DLD1 (cell line): ENCODE measurements at regions not wholly inside any gene's neighbourhood (a gene's known extent, or its start where the extent isn't known, plus 50 kb on each side); places are given as distances from the start of the nearest gene placed in this dataset.

Source experiments
- in situ Hi-C: cut with HindIII; loops from 2 replicates; pipeline ENCODE4 v1.10.0; 2017; ENCODE audit warnings: low sequenced_read_pairs

- in situ Hi-C loops: no loop called here
Measured at GRCh38 chr12:127253797-127254327, 1013.1 kb upstream of the TMEM132C start.

DNA sequence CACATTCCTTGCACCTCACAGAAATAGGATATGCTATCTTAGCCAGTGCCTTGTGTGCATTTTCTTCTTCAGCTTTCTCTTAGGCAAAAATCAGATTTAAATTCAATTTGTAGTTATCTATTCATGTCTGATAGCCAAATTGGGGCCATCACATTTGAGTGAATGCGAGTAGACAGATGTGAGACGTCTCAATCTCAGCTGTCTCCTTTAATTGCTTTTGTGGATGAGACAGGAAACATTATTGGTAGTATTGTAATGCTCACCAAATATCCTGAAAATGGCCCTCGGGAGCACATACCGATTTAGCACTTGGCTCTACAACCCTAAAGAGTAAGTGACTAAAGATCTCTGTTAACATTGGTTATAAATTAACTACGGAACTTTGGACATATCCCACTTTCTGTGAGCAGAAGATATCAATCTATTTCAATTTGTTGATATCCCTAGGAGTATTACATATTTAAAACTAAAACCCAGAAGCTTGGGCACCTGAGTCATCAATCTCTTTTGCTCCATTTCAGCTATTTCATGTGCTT, 1012.5 kb upstream of the TMEM132C start:
- in situ Hi-C loops: no loop called here

- in situ Hi-C loops: no loop called here
Measured at GRCh38 chr12:127257366-127257935, 1009.5 kb upstream of the TMEM132C start.

GRCh38 chr12:127260531-127260930, 1006.4 kb upstream of the TMEM132C start:
- in situ Hi-C loops: no loop called here

DNA sequence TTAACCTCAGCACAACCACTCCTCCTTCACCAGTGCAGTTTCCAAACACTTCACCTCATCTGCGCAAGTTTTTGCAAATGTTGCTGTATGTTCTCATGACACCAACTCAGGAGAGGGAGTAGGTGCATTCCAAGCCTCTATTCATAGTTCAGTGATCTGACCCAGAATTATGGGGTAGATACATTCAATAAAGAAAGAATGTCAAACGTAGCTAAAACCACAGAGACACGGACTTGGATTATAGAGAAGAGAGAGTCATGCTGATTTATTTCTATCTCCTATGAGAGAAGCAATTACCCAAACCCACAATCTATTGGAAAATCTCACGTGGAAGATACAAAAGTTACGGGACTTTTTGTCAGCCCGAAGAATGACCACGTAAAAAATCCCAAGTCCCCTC, 1006.0 kb upstream of the TMEM132C start:
- in situ Hi-C loops: no loop called here

DNA sequence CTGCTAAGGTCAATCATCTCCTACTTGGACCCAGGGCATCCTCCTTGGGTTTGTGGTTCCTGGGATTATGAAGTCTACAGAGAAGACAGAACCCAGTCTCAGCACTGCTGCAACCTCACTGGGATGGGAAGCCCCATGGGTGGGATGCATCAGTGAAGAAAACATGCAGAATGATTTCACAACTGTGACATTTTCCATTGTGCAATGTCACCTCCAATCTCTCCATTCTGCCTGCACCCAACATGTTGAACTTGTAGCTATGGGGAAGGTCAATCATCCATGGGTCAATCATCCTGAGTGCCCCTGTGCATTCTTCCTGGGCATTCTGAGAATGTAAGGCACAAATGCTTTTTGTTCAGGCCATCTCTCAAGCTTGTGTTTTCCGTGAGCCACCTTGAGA, 1004.4 kb upstream of the TMEM132C start:
- in situ Hi-C loops: no loop called here

- in situ Hi-C loops: no loop called here
Measured at GRCh38 chr12:127263621-127264020, 1003.3 kb upstream of the TMEM132C start.

GRCh38 chr12:127267128-127267527, 999.8 kb upstream of the TMEM132C start:
- in situ Hi-C loops: no loop called here

- in situ Hi-C loops: no loop called here
Measured at GRCh38 chr12:127268213-127268612, 998.8 kb upstream of the TMEM132C start.

DNA sequence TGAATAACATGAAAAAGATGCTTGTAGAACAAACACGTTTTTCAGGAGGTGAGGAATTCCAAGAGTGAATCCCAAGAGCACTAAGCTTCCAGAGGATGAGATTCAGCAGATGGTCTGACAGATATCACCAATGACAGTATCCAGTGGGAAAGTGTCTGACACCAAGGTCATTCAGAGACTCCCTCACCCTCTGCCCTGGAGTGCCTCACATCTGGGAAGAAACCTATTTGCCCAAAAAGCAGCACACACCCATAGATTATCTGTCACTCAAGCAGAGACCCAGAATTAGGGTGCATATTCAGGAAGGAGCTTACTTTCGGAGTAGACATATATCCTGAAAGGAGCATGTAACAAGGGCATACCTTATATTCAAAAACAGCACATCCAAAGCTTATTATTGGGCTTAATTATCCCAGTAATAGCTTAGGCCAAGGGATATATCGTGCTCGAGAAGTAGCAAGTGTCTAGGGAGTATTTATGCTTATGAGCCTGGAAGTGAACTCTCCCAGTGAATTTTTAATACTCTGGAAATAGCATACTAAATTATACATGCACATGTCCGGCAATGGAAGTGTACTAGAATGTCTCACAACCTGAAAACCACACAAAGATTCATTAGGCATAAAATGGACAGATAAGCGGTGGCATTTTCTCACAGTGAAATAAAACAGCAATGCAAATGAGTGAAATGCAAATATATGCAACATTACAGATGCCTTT, 998.1 kb upstream of the TMEM132C start:
- in situ Hi-C loops: no loop called here

DNA sequence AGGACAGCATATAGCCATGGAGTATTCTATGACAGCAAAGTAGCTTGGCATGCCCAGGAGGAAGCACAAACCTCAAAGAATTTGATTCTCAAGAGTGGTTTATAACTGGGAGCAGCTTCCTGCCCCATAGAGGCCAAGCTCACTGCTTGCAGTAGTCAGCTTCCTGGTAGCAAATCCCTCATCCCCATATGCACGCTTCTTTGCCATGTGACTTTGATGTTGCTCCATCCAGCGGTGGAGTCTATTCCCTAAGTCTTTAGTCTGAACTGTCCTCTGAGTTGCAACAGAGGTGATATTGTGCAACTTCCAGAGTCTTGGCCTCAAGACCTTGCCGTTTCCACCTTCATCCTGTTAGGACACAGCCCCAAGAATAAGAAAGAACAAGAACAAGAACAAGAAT, 996.8 kb upstream of the TMEM132C start:
- in situ Hi-C loops: no loop called here

DNA sequence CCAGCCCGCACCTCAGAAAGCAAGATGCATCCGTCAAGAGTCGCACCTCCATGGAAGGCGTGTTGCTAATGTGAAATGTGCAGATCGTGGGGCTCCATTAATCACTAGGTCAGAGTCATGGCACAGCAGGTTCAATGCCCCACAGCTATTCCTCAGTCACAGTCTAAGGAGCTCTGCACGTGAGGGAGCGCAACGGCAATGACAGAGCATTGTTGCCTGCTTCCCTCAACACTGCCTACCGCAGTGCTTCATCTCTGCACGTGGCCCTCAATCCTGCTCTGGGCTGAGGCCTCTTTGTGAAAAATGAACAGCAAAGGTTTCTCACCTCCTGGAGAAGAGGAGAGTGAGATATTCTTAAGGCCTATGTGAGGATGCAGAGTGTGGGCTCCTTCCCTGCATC, 995.2 kb upstream of the TMEM132C start:
- in situ Hi-C loops: no loop called here

DNA sequence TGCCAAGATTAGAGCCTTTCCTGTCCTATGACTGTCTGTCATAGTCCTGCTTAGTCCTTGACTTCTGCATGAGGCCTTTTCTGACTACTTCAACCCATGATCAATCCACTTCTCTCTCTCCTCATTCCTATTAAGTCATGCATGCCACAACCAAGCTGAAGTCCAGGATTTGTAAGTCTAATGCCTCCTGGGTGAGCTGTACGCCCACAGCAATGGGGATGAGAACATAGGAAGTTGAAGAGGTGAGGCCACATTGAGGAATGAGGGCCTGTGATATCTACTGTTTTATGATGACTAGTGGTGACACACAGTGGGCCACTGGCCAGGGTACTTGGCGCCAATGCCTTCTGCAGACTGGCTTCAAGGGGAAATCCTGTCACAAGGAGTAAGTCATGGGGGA, 994.1 kb upstream of the TMEM132C start:
- in situ Hi-C loops: no loop called here

DNA sequence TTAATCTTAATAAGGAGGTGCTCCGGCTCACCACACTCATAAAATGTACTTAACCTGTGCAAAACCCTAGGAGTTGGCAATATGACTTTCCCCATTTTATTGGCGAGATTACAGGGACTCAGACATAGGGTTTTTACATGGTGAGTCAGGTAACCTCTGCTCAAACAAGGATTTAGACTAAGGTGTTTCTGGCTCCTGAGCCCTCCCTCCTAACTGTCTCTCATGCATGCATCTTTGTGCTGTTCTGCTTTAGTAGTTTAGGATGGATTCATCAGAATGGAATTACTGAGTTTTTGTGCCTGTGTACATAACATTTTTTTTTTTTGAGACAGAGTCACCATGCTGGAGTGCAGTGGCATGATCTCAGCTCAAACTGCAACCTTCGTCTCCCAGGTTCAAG, 993.3 kb upstream of the TMEM132C start:
- in situ Hi-C loops: no loop called here

GRCh38 chr12:127275416-127275815, 991.6 kb upstream of the TMEM132C start:
- in situ Hi-C loops: loop anchor here (25.0 kb wide), 1 partner anchor 163 kb away; no protein-coding TSS in a partner anchor

DNA sequence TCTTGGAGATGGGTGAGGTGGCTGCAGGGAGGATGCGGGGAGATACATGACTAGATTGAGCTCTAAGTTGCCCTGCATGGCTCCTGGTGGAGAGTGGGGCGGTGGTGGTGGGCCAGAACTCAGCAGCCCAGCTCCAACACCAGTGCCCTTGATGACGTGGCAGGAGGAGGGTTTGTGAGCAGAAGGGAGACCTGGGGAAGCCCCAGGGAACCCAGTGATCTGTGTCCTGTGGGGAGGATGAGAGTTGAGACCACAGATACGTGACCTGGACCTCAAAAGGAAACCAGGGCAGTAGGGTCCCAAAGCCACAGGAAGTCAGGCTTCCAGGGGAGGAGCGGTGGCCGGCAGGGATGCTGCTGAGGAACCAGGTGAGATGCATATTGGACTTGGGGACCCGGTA, 989.1 kb upstream of the TMEM132C start:
- in situ Hi-C loops: loop anchor here (25.0 kb wide), 1 partner anchor 166 kb away; no protein-coding TSS in a partner anchor

DNA sequence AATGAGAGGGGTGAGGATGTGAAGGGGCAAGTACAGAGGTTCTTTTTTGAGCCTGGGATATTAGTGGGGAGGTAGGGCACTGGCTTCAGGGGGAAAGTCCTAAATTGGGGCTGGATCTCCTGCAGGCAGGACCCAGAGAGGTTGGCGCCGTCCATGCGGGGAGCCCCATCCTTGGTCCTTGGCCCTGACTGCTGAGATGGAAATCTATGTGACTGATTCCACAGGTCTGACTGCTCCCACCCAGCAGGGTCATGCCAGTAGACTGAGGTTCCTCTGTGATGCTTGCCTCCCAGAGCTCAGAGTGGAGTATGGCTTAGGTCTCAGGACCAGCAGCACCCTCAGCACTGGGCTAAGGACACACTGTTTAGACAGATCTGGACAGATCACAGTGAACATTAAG, 988.6 kb upstream of the TMEM132C start:
- in situ Hi-C loops: loop anchor here (25.0 kb wide), 1 partner anchor 166 kb away; no protein-coding TSS in a partner anchor

GRCh38 chr12:127280393-127281275, 986.3 kb upstream of the TMEM132C start:
- in situ Hi-C loops: loop anchor here (25.0 kb wide), 1 partner anchor 168 kb away; no protein-coding TSS in a partner anchor

GRCh38 chr12:127282786-127283565, 984.0 kb upstream of the TMEM132C start:
- in situ Hi-C loops: loop anchor here (25.0 kb wide), 1 partner anchor 171 kb away; no protein-coding TSS in a partner anchor

GRCh38 chr12:127284021-127284420, 982.9 kb upstream of the TMEM132C start:
- in situ Hi-C loops: loop anchor here (25.0 kb wide), 1 partner anchor 172 kb away; no protein-coding TSS in a partner anchor
